GM10248 (cell line): ENCODE measurements at regions not wholly inside any gene's neighbourhood (a gene's known extent, or its start where the extent isn't known, plus 50 kb on each side); places are given as distances from the start of the nearest gene placed in this dataset.

Experiments
- CTCF ChIA-PET: fragments of 300-600 bp; sonication (Branson Sonifier 250); formaldehyde crosslinking; extraction: SDS; loops from one replicate; lab custom pipeline; 2021; ENCODE audit warnings: antibody characterized with exemption; lab: Yijun Ruan, JAX
- POLR2A ChIA-PET: fragments of 350-650 bp; sonication (Branson Sonifier 250); formaldehyde crosslinking; extraction: SDS; loops from one replicate; lab custom pipeline; 2020; ENCODE audit warnings: antibody characterized with exemption; lab: Yijun Ruan, JAX
- DNase-seq: peaks from one replicate; pipeline ENCODE4 v3.0.0; 2012; ENCODE audit errors: extremely low spot score
- TF ChIP-seq, protein P1 (sequence below): IDR thresholded peaks from 2 replicates; pipeline ENCODE4 v1.5.1; 2012; ENCODE audit warnings: mild to moderate bottlenecking, low read depth; ENCODE audit errors: extremely low read depth, missing control alignments, control extremely low read depth

- TF ChIP-seq, protein P1, sequence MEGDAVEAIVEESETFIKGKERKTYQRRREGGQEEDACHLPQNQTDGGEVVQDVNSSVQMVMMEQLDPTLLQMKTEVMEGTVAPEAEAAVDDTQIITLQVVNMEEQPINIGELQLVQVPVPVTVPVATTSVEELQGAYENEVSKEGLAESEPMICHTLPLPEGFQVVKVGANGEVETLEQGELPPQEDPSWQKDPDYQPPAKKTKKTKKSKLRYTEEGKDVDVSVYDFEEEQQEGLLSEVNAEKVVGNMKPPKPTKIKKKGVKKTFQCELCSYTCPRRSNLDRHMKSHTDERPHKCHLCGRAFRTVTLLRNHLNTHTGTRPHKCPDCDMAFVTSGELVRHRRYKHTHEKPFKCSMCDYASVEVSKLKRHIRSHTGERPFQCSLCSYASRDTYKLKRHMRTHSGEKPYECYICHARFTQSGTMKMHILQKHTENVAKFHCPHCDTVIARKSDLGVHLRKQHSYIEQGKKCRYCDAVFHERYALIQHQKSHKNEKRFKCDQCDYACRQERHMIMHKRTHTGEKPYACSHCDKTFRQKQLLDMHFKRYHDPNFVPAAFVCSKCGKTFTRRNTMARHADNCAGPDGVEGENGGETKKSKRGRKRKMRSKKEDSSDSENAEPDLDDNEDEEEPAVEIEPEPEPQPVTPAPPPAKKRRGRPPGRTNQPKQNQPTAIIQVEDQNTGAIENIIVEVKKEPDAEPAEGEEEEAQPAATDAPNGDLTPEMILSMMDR, result no peak
- ChIA-PET CTCF (no interaction called here), POLR2A (no interaction called here)
- no peak for DNase-seq
Measured at GRCh38 chr17:13409455-13409854, 192.3 kb downstream of the HS3ST3A1 start.

DNA sequence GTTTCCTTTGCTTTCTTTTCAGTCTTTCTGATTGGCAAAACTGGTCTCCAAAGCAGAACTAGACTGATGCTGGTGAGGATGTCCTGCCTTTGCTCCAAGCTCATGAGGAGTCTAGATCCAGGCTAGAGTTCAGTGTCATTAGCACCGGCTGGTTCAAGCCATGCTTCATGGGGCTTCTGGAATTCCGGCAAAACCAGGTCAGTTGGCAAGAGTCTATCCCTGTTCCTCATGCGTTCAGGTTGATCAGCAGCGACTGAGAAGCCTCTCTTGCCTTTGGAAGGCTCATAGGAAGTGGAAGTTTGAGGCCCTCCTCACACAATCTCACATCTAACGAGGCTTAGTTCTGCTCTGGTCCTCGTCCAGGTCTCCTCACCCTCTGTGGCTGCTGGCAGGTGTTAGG is 194.3 kb downstream of the HS3ST3A1 start:
- ChIA-PET CTCF (no interaction called here), POLR2A (no interaction called here)
- TF ChIP-seq, protein P1, result no peak
- no peak for DNase-seq

- DNase-seq, result no peak
- ChIA-PET CTCF (no interaction called here), POLR2A (no interaction called here)
- TF ChIP-seq, protein P1, result no peak
Measured at GRCh38 chr17:13405807-13406206, 195.9 kb downstream of the HS3ST3A1 start.

- DNase-seq, result no peak
- POLR2A ChIA-PET, result no interaction called here
- TF ChIP-seq, protein P1, result no peak
- CTCF ChIA-PET, result no interaction called here
Measured at GRCh38 chr17:13405080-13405479, 196.6 kb downstream of the HS3ST3A1 start.

- POLR2A ChIA-PET, result no interaction called here
- CTCF ChIA-PET, result no interaction called here
- TF ChIP-seq, protein P1, result no peak
- no peak for DNase-seq
Measured at GRCh38 chr17:13403982-13404946, 197.5 kb downstream of the HS3ST3A1 start.

DNA sequence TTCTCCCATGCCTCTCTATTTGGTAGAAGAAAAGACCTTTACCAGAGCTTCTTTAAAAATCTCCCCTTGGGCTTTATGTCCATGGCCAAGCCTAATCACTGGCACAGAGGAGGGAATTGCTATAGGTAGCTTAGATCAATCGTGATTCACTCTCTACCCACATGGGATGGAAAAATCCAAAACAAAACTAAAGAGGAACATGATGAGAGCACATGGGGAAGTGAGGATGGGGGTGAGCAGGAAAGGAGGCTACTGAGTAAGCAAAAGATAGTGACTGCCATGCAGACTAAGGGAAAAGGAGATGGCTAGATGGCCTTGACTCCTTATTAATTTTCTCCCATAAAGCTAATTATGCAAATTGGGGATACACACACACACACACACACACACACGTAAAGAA is 201.2 kb downstream of the HS3ST3A1 start:
- no peak for DNase-seq
- ChIA-PET POLR2A (no interaction called here), CTCF (no interaction called here)
- TF ChIP-seq, protein P1, result no peak
